K562 (cell line): ENCODE measurements at regions not wholly inside any gene's neighbourhood (a gene's known extent, or its start where the extent isn't known, plus 50 kb on each side); places are given as distances from the start of the nearest gene placed in this dataset.

Experiments
- CTCF ChIP-seq, 3 experiments: IDR thresholded peaks in 2 of 3; conservative IDR thresholded peaks in 1 of 3; 2 replicates each; pipeline ENCODE4 v1.5.1; 2011 to 2012; ENCODE audit warnings: low read length in 3 of 3, mild to moderate bottlenecking in 3 of 3, control low read depth in 2 of 3, improper control_type of control experiment in 1 of 3, inconsistent platforms in 1 of 3, low read depth in 1 of 3, mixed read lengths in 1 of 3, moderate library complexity in 1 of 3; ENCODE audit not compliant: insufficient read depth in 2 of 3
- HCFC1 ChIP-seq: IDR thresholded peaks from 2 replicates; pipeline ENCODE4 v1.6.1; 2012; ENCODE audit warnings: low read depth, low read length, improper control_type of control experiment
- NR2F6 ChIP-seq: fragments of 450-650 bp; formaldehyde crosslinking; IDR thresholded peaks from 2 replicates; pipeline ENCODE4 v1.4.0; 2020; ENCODE audit warnings: mild to moderate bottlenecking
- RFX5 ChIP-seq: IDR thresholded peaks from 2 replicates; pipeline ENCODE4 v1.6.1; 2011; ENCODE audit warnings: low read depth, mild to moderate bottlenecking, improper control_type of control experiment, low read length
- TF ChIP-seq, protein P1 (sequence below): IDR thresholded peaks from 2 replicates; pipeline ENCODE4 v1.6.1; 2014; ENCODE audit warnings: antibody characterized with exemption
- TF ChIP-seq, protein P2 (sequence below): sonication (generic); formaldehyde crosslinking; IDR thresholded peaks from 2 replicates; pipeline ENCODE4 v1.8.0; 2022; ENCODE audit warnings: mild to moderate bottlenecking, missing genetic modification reagents, borderline replicate concordance

DNA sequence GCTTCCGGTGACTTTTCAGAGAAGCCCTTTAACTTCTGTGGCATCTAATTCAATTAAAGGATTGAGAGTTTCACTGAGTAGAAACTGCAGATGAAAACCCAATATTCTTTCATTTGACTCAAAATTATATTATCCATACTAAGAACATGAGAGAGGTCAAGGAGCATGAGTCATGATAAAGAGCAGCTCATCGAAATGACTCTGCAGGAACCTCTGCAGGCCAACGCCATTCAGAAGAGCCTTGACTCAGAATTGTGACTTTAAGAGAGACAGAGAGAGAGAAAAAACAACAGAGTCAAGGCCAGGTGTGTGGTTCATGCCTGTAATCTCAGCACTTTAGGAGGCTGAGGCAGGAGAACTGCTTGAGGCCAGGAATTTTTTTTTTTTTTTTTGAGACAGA is 417.2 kb upstream of the XYLT1 start:
- TF ChIP-seq CTCF (IDR thresholded peaks at IDR 0.05 in 2 of 3, conservative IDR thresholded peaks at IDR 0.05 in 1 of 3; ENCODE audit: insufficient read depth in 2 of 3, low read depth in 1 of 3, low read length in 3 of 3), result no peak
- TF ChIP-seq, protein P1, sequence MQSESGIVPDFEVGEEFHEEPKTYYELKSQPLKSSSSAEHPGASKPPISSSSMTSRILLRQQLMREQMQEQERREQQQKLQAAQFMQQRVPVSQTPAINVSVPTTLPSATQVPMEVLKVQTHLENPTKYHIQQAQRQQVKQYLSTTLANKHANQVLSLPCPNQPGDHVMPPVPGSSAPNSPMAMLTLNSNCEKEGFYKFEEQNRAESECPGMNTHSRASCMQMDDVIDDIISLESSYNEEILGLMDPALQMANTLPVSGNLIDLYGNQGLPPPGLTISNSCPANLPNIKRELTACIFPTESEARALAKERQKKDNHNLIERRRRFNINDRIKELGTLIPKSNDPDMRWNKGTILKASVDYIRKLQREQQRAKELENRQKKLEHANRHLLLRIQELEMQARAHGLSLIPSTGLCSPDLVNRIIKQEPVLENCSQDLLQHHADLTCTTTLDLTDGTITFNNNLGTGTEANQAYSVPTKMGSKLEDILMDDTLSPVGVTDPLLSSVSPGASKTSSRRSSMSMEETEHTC, result no peak
- TF ChIP-seq, protein P2, sequence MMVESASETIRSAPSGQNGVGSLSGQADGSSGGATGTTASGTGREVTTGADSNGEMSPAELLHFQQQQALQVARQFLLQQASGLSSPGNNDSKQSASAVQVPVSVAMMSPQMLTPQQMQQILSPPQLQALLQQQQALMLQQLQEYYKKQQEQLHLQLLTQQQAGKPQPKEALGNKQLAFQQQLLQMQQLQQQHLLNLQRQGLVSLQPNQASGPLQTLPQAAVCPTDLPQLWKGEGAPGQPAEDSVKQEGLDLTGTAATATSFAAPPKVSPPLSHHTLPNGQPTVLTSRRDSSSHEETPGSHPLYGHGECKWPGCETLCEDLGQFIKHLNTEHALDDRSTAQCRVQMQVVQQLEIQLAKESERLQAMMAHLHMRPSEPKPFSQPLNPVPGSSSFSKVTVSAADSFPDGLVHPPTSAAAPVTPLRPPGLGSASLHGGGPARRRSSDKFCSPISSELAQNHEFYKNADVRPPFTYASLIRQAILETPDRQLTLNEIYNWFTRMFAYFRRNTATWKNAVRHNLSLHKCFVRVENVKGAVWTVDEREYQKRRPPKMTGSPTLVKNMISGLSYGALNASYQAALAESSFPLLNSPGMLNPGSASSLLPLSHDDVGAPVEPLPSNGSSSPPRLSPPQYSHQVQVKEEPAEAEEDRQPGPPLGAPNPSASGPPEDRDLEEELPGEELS (CRISPR knock-in tag), result no peak
- TF ChIP-seq RFX5, result no peak
- no peak for TF ChIP-seq HCFC1
- no peak for TF ChIP-seq NR2F6
